Neural crest cell (in vitro differentiated cells): ENCODE measurements at regions not wholly inside any gene's neighbourhood (a gene's known extent, or its start where the extent isn't known, plus 50 kb on each side); places are given as distances from the start of the nearest gene placed in this dataset.

Experiments used
- DNase-seq: peaks from one replicate; pipeline ENCODE4 v3.0.0; 2021; ENCODE audit warnings: low read depth, mixed read lengths, low spot score
- H3K27ac Mint-ChIP-seq: one replicate; pipeline ENCODE4 v1.8.0; 2021; ENCODE audit warnings: mild to moderate bottlenecking, mixed read lengths; ENCODE audit not compliant: unreplicated experiment
- H3K27me3 Mint-ChIP-seq: 2 replicates; pipeline ENCODE4 v1.8.0; 2021; ENCODE audit warnings: low read depth, mild to moderate bottlenecking, mixed read lengths
- H3K36me3 Mint-ChIP-seq: 2 replicates; pipeline ENCODE4 v1.8.0; 2021; ENCODE audit warnings: low read depth, mild to moderate bottlenecking, mixed read lengths
- H3K4me1 Mint-ChIP-seq: 2 replicates; pipeline ENCODE4 v1.8.0; 2021; ENCODE audit warnings: mixed read lengths
- H3K4me3 Mint-ChIP-seq: one replicate; pipeline ENCODE4 v1.8.0; 2021; ENCODE audit warnings: mild to moderate bottlenecking, mixed read lengths
- H3K9me3 Mint-ChIP-seq: 2 replicates; pipeline ENCODE4 v1.8.0; 2021; ENCODE audit warnings: mixed read lengths
- CTCF ChIP-seq: fragments of 200-600 bp; sonication (generic); conservative IDR thresholded peaks from 2 replicates; pipeline ENCODE4 v1.5.0; 2021; ENCODE audit warnings: antibody characterized with exemption, mild to moderate bottlenecking

- H3K27ac Mint-ChIP-seq = no peak overlapping the region
- no peak overlapping the region for H3K4me3 Mint-ChIP-seq
- H3K9me3 Mint-ChIP-seq = no peaks in the 10 kb centered on the region
- no peak for DNase-seq
- H3K4me1 Mint-ChIP-seq = peaks cover 16% of the 10 kb centered on the region
- TF ChIP-seq CTCF = no peak
- H3K27me3 Mint-ChIP-seq = no peaks in the 10 kb centered on the region
- H3K36me3 Mint-ChIP-seq = no peaks in the 10 kb centered on the region
Measured at GRCh38 chr12:66945189-66945817, 266.4 kb upstream of the GRIP1 start.

- TF ChIP-seq CTCF = no peak
- Mint-ChIP-seq H3K27me3 (no peaks in the 10 kb centered on the region), H3K4me3 (no peak overlapping the region), H3K4me1 (peaks cover 23% of the 10 kb centered on the region), H3K27ac (no peak overlapping the region), H3K36me3 (no peaks in the 10 kb centered on the region), H3K9me3 (no peaks in the 10 kb centered on the region)
- DNase-seq = no peak
Measured at GRCh38 chr12:66947119-66947518, 268.2 kb upstream of the GRIP1 start.

GRCh38 chr12:66952668-66953067 lies 273.8 kb upstream of the GRIP1 start:
- H3K4me3 Mint-ChIP-seq = no peak overlapping the region
- peaks cover 14% of the 10 kb centered on the region for H3K4me1 Mint-ChIP-seq
- H3K27ac Mint-ChIP-seq = no peak overlapping the region
- H3K36me3 Mint-ChIP-seq = no peaks in the 10 kb centered on the region
- no peaks in the 10 kb centered on the region for H3K9me3 Mint-ChIP-seq
- TF ChIP-seq CTCF = no peak
- DNase-seq = no peak
- no peaks in the 10 kb centered on the region for H3K27me3 Mint-ChIP-seq

GRCh38 chr12:66956300-66956699 lies 277.4 kb upstream of the GRIP1 start:
- no peaks in the 10 kb centered on the region for H3K27me3 Mint-ChIP-seq
- H3K4me3 Mint-ChIP-seq = no peak overlapping the region
- no peaks in the 10 kb centered on the region for H3K9me3 Mint-ChIP-seq
- H3K36me3 Mint-ChIP-seq = no peaks in the 10 kb centered on the region
- peaks cover 8% of the 10 kb centered on the region for H3K4me1 Mint-ChIP-seq
- no peak overlapping the region for H3K27ac Mint-ChIP-seq
- no peak for DNase-seq
- TF ChIP-seq CTCF = no peak

GRCh38 chr12:66959276-66959675 lies 280.4 kb upstream of the GRIP1 start:
- Mint-ChIP-seq H3K4me1 (no peaks in the 10 kb centered on the region), H3K4me3 (no peak overlapping the region), H3K9me3 (no peaks in the 10 kb centered on the region), H3K36me3 (no peaks in the 10 kb centered on the region), H3K27me3 (no peaks in the 10 kb centered on the region), H3K27ac (no peak overlapping the region)
- TF ChIP-seq CTCF = no peak
- DNase-seq = no peak

- Mint-ChIP-seq H3K27ac (no peak overlapping the region), H3K4me1 (no peaks in the 10 kb centered on the region), H3K27me3 (no peaks in the 10 kb centered on the region), H3K36me3 (no peaks in the 10 kb centered on the region), H3K9me3 (no peaks in the 10 kb centered on the region), H3K4me3 (no peak overlapping the region)
- TF ChIP-seq CTCF = no peak
- DNase-seq = no peak
Measured at GRCh38 chr12:66960006-66960405, 281.1 kb upstream of the GRIP1 start.
